ENCODE measurements at regions not wholly inside any gene's neighbourhood (a gene's known extent, or its start where the extent isn't known, plus 50 kb on each side); places are given as distances from the start of the nearest gene placed in this dataset.

DNA sequence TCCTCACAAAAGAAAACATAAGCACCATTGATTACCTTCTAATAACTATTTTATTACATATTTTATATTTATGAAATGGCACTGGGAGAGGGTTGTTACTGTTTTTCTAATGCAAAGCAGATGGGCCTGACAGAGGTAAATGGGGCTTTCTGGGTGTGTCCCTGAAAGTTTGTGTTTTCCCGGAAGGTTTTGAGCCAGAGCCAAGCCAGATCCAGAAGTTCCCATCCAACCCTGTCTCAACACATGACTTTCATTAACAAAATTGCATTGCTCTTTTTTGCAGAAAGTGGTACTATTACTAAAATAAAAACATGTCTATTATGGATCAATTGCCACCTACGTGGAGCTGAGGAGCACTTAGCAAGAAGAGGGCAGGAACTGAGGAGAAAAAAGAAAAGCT, 181.3 kb downstream of the RAB28 start:
- no peak for TF ChIP-seq CTCF (IDR thresholded peaks at IDR 0.05; ENCODE audit: low read depth, low read length, missing input control)
- no peak for TF ChIP-seq MAX (IDR thresholded peaks at IDR 0.05)
- no peak for TF ChIP-seq GABPA (IDR thresholded peaks at IDR 0.05 in 1 of 2, conservative IDR thresholded peaks at IDR 0.05 in 1 of 2)
